Mesenchymal stem cell (in vitro differentiated cells and primary cell): ENCODE measurements at regions not wholly inside any gene's neighbourhood (a gene's known extent, or its start where the extent isn't known, plus 50 kb on each side); places are given as distances from the start of the nearest gene placed in this dataset.
A peak's percentile ranks its signal among the peaks of the same experiment; 100 is the strongest.

Experiments
- DNase-seq: peaks from one replicate; pipeline ENCODE4 v3.0.0-alpha.2; 2013
- H2AFZ ChIP-seq: one replicate; pipeline ENCODE4 v1.6.1; 2013; ENCODE audit warnings: low read depth, mild to moderate bottlenecking, control low read depth, inconsistent platforms, low read length, moderate library complexity
- H2AK5ac ChIP-seq: 2 replicates; pipeline ENCODE4 v1.6.1; 2013; ENCODE audit warnings: low read length, moderate library complexity, mild to moderate bottlenecking, inconsistent platforms; ENCODE audit not compliant: severe bottlenecking
- H2BK120ac ChIP-seq: one replicate; pipeline ENCODE4 v1.6.1; 2013; ENCODE audit warnings: low read depth, mild to moderate bottlenecking, inconsistent platforms, low read length, moderate library complexity
- H2BK12ac ChIP-seq, 2 experiments: one replicate each; pipeline ENCODE4 v1.6.1; 2013; ENCODE audit warnings: inconsistent platforms in 2 of 2, low read length in 2 of 2, mild to moderate bottlenecking in 2 of 2, moderate library complexity in 2 of 2, control low read depth in 1 of 2
- H2BK15ac ChIP-seq: one replicate; pipeline ENCODE4 v1.6.1; 2013; ENCODE audit warnings: mild to moderate bottlenecking, low read depth, inconsistent platforms; ENCODE audit not compliant: poor library complexity, severe bottlenecking
- H2BK5ac ChIP-seq: 2 replicates; pipeline ENCODE4 v1.6.1; 2013; ENCODE audit warnings: low read depth, mild to moderate bottlenecking, low read length, control low read depth, inconsistent platforms; ENCODE audit not compliant: poor library complexity, severe bottlenecking
- H3K14ac ChIP-seq, 2 experiments: one replicate each; pipeline ENCODE4 v1.6.1; 2013; ENCODE audit warnings: inconsistent platforms in 2 of 2, low read length in 2 of 2, control low read depth in 1 of 2, mild to moderate bottlenecking in 1 of 2, moderate library complexity in 1 of 2
- H3K18ac ChIP-seq, 2 experiments: one replicate each; pipeline ENCODE4 v1.6.1; 2013; ENCODE audit warnings: inconsistent platforms in 2 of 2, low read length in 2 of 2, control low read depth in 1 of 2, low read depth in 1 of 2, mild to moderate bottlenecking in 1 of 2
- H3K23ac ChIP-seq, 2 experiments: one replicate each; pipeline ENCODE4 v1.6.1; 2013; ENCODE audit warnings: inconsistent platforms in 2 of 2, low read length in 2 of 2, mild to moderate bottlenecking in 2 of 2, moderate library complexity in 2 of 2, control low read depth in 1 of 2
- H3K27ac ChIP-seq: 2 replicates; pipeline ENCODE4 v1.5.1; 2013; ENCODE audit warnings: mild to moderate bottlenecking, moderate library complexity, low read length, control low read depth, inconsistent platforms; ENCODE audit not compliant: poor library complexity, severe bottlenecking
- H3K27me3 ChIP-seq, 2 experiments: 2 replicates each; pipeline versions ENCODE4 v1.6.1 to v1.7.0; 2013; ENCODE audit warnings: low read length in 2 of 2, mild to moderate bottlenecking in 2 of 2, moderate library complexity in 2 of 2, control low read depth in 1 of 2, inconsistent platforms in 1 of 2; ENCODE audit not compliant: control insufficient read depth in 1 of 2, insufficient read depth in 1 of 2
- H3K36me3 ChIP-seq, 2 experiments: 2 replicates each; pipeline versions ENCODE4 v1.6.1 to v1.7.0; 2013; ENCODE audit warnings: low read length in 2 of 2, control low read depth in 1 of 2, inconsistent platforms in 1 of 2, low read depth in 1 of 2, mild to moderate bottlenecking in 1 of 2; ENCODE audit not compliant: insufficient read depth in 2 of 2, control insufficient read depth in 1 of 2
- H3K4ac ChIP-seq, 2 experiments: one replicate each; pipeline ENCODE4 v1.6.1; 2013; ENCODE audit warnings: inconsistent platforms in 2 of 2, low read length in 2 of 2, mild to moderate bottlenecking in 2 of 2, moderate library complexity in 2 of 2, control low read depth in 1 of 2, low read depth in 1 of 2
- H3K4me1 ChIP-seq: 2 replicates; pipeline ENCODE4 v1.6.1; 2013; ENCODE audit warnings: low read depth, low read length, control low read depth; ENCODE audit not compliant: control insufficient read depth, insufficient read depth
- H3K4me2 ChIP-seq: 2 replicates; pipeline ENCODE4 v1.6.1; 2013; ENCODE audit warnings: low read length, mild to moderate bottlenecking, inconsistent platforms; ENCODE audit not compliant: poor library complexity, severe bottlenecking
- H3K4me3 ChIP-seq, 2 experiments: 2 replicates each; pipeline versions ENCODE4 v1.5.1 to v1.7.0; 2013; ENCODE audit warnings: low read length in 2 of 2, mild to moderate bottlenecking in 2 of 2, control low read depth in 1 of 2, low read depth in 1 of 2; ENCODE audit not compliant: insufficient read depth in 1 of 2
- H3K79me1 ChIP-seq: replicated peaks from 2 replicates; pipeline ENCODE4 v1.6.1; 2013; ENCODE audit warnings: mild to moderate bottlenecking, control low read depth, low read length, inconsistent platforms; ENCODE audit not compliant: poor library complexity, severe bottlenecking
- H3K9ac ChIP-seq: 2 replicates; pipeline ENCODE4 v1.7.0; 2013; ENCODE audit warnings: mild to moderate bottlenecking, low read length, moderate library complexity
- H3K9me3 ChIP-seq: 2 replicates; pipeline ENCODE4 v1.7.0; 2013; ENCODE audit warnings: mild to moderate bottlenecking, low read length; ENCODE audit not compliant: control insufficient read depth
- H4K8ac ChIP-seq: one replicate; pipeline ENCODE4 v1.6.1; 2013; ENCODE audit warnings: inconsistent platforms, mild to moderate bottlenecking, low read length, moderate library complexity
- H4K91ac ChIP-seq: one replicate; pipeline ENCODE4 v1.6.1; 2013; ENCODE audit warnings: mild to moderate bottlenecking, low read length, inconsistent platforms
- WGBS: methylation state at CpG from one replicate; pipeline ENCODE4 v1.1.7; 2013; ENCODE audit warnings: mixed read lengths; 5-methylcytosine and 5-hydroxymethylcytosine counted together

DNA sequence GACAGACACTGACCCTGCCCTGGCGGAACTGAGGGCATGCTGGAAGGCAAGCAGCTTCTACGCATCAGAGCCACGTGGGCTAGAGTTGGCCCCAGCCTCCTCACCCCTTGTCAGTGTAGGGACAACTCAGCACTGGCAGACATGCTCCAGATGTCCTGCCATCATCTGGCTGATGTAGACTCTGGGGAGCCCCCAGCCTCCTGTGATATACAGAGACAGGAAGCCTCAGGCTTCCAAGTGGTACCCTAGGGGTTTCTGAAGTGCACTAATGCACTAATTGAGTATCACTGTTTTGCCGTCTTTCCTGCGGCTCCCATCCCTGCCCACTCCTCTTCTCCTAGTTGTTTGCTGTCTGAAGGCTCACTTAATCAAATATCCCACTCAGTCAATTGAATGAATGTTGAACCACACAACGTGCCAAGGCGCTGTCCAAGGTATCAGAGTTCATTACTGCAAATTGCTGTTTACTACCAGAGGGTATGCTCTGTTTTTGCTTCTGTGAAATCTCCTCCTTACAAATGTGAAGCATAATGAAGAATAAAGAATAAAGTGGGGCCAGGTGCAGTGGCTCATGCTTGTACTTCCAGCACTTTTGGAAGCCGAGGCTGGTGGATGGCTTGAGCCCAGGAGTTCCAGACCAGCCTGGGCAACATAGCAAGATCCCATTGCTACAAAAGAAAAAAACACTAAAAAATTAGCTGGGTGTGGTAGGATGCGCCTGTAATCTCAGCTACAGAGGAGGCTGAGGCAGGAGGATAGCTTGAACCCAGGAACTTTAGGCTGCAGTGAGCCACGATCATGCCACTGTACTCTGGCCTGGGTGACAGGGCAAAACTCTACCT is 76.4 kb upstream of the ZBTB18 start:
- Histone ChIP-seq H2AK5ac (no peak overlapping the region), H4K91ac (no peak overlapping the region), H3K4me1 (peaks cover 4% of the 10 kb centered on the region), H3K23ac (no peak overlapping the region), H2AFZ (no peak overlapping the region), H3K4ac (no peak overlapping the region), H3K36me3 (no peaks in the 10 kb centered on the region), H3K9me3 (no peaks in the 10 kb centered on the region), H3K27ac (no peak overlapping the region), H3K18ac (no peak overlapping the region), H2BK15ac (no peak overlapping the region), H3K9ac (no peak overlapping the region), H2BK12ac (no peak overlapping the region), H3K14ac (peak overlapping the region in 1 of 2 experiments; percentile 77), H3K27me3 (peaks cover 6 to 25% of the 10 kb centered on the region in 2 experiments), H3K79me1 (no peaks in the 10 kb centered on the region), H2BK120ac (no peak overlapping the region), H3K4me2 (no peak overlapping the region), H3K4me3 (no peak overlapping the region), H4K8ac (no peak overlapping the region), H2BK5ac (no peak overlapping the region)
- DNase-seq, result peak; percentile 35
- 72% methylated on average over 10 of the region's 10 CpGs for WGBS

DNA sequence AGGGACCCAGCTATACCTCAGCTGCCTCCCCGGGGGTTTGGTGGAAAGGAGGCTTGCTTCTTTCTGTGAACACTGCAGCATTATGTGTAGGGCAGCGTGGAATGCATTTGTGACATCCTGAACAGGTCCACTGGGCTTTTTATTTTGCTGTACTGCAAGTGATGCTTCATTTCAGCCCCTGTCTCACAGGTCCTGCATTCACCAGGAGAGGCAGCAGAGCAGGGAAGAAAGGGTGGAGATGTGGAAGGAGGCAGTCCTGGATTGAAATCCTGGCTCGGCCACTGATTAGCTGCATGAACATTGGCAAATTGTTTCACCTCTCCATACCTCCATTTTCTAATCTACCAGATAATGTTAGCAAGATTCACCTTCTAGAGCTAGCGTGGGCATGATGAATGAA is 77.9 kb upstream of the ZBTB18 start:
- Histone ChIP-seq H3K27me3 (peaks cover 6 to 25% of the 10 kb centered on the region in 2 experiments), H2BK120ac (no peak overlapping the region), H3K4me1 (peaks cover 4% of the 10 kb centered on the region), H2BK12ac (no peak overlapping the region), H3K23ac (no peak overlapping the region), H4K8ac (no peak overlapping the region), H3K27ac (no peak overlapping the region), H3K9me3 (no peaks in the 10 kb centered on the region), H2AFZ (no peak overlapping the region), H3K4me3 (no peak overlapping the region), H2BK15ac (no peak overlapping the region), H2BK5ac (no peak overlapping the region), H3K4ac (no peak overlapping the region), H3K14ac (no peak overlapping the region), H3K79me1 (no peaks in the 10 kb centered on the region), H3K4me2 (no peak overlapping the region), H4K91ac (no peak overlapping the region), H2AK5ac (no peak overlapping the region), H3K18ac (no peak overlapping the region), H3K9ac (no peak overlapping the region), H3K36me3 (no peaks in the 10 kb centered on the region)
- no peak for DNase-seq
- WGBS, result 76% methylated on average over 2 of the region's 4 CpGs

DNA sequence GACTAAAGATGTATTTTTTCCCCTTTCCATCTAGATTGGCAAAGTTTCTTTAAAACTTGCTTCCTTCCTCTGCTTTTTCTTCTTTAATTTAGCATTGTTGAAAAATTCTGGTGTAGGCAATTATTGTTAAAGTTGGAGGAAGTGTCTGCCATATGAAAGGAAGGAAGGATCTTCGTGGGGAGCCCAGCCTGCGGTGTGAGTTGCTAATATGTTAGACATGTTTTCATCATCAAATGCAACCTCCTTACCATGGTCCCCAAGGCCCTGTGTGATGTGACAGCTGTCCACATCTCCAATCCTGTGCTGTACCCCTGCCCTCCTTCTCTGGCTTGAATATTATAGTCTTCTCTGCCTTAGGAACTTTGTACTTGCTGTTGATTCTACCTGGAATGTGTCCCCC is 81.0 kb upstream of the ZBTB18 start:
- Histone ChIP-seq H3K4ac (no peak overlapping the region), H2AK5ac (no peak overlapping the region), H3K23ac (no peak overlapping the region), H3K4me2 (no peak overlapping the region), H3K9me3 (no peaks in the 10 kb centered on the region), H3K4me3 (no peak overlapping the region), H3K36me3 (no peaks in the 10 kb centered on the region), H4K91ac (no peak overlapping the region), H3K14ac (no peak overlapping the region), H2BK120ac (no peak overlapping the region), H3K79me1 (no peaks in the 10 kb centered on the region), H2BK12ac (no peak overlapping the region), H3K4me1 (peaks cover 2% of the 10 kb centered on the region), H3K9ac (no peak overlapping the region), H2BK5ac (no peak overlapping the region), H3K27ac (no peak overlapping the region), H2AFZ (no peak overlapping the region), H4K8ac (no peak overlapping the region), H2BK15ac (no peak overlapping the region), H3K27me3 (peaks cover 6 to 25% of the 10 kb centered on the region in 2 experiments), H3K18ac (no peak overlapping the region)
- WGBS, result no CpG with 5 or more reads among the region's 2 CpGs
- DNase-seq, result no peak

- Histone ChIP-seq H2BK15ac (no peak overlapping the region), H3K18ac (no peak overlapping the region), H3K14ac (no peak overlapping the region), H3K27me3 (peaks cover 0 to 9% of the 10 kb centered on the region in 2 experiments), H2AK5ac (no peak overlapping the region), H3K9me3 (no peaks in the 10 kb centered on the region), H2BK12ac (no peak overlapping the region), H2BK120ac (no peak overlapping the region), H3K36me3 (no peaks in the 10 kb centered on the region), H3K4me3 (no peak overlapping the region), H2BK5ac (no peak overlapping the region), H3K23ac (no peak overlapping the region), H3K4me2 (no peak overlapping the region), H3K79me1 (no peaks in the 10 kb centered on the region), H3K4me1 (peaks cover 2% of the 10 kb centered on the region), H3K27ac (peak overlapping the region; percentile 75), H3K4ac (no peak overlapping the region), H4K8ac (peak overlapping the region; percentile 19), H4K91ac (no peak overlapping the region), H2AFZ (peak overlapping the region; percentile 30), H3K9ac (no peak overlapping the region)
- no peak for DNase-seq
- 21% methylated on average over 5 of the region's 5 CpGs for WGBS
These were observed 82.7 kb upstream of the ZBTB18 start for GRCh38 chr1:243968413-243968812.
